HS-27A (cell line): ENCODE measurements at regions not wholly inside any gene's neighbourhood (a gene's known extent, or its start where the extent isn't known, plus 50 kb on each side); places are given as distances from the start of the nearest gene placed in this dataset.

Source experiments
- DNase-seq: peaks from one replicate; pipeline ENCODE4 v3.0.0-alpha.2; 2012; ENCODE audit warnings: low read depth, missing footprints

GRCh38 chr5:62980884-62981283 is 402.3 kb downstream of the LRRC70 start:
- no peak for DNase-seq

DNA sequence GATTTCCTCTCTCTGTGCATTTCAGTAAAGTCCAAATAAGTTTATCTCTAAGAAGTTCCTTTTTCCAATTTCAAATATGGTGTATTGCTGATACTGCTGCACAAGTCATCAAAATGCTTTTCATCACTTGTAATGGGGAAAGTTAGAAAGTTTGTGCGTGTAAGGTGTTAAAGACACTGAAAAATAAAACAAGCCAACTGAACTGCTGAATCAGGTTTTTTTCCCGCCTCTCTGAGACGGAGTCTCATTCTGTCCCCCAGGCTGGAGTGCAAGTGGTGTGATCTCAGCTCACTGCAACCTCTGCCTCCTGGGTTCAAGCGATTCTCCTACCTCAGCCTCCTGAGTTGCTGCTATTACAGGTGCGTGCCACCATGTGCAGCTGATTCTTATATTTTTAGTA is 400.9 kb downstream of the LRRC70 start:
- no peak for DNase-seq

- no peak for DNase-seq
These were observed 399.0 kb downstream of the LRRC70 start for GRCh38 chr5:62977661-62978060.

DNA sequence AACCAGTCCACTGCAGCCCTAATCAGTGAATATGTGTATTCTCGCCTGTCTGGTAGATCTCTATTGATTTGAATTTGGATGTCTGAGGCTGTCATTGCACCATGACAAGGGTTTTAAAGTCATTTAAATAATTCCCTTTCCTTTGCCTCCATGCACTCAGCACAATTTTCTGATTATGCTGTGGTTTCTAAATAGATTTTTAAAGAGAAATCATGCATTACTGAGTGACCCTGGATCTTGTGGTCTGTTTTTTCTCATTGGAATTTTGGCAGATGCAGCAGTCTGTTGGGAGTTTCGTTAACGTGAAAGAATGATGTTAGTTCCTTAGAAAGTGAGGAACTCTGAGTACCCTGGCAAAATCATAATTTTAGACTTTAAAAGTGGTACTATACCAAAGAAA is 396.0 kb downstream of the LRRC70 start:
- no peak for DNase-seq

DNA sequence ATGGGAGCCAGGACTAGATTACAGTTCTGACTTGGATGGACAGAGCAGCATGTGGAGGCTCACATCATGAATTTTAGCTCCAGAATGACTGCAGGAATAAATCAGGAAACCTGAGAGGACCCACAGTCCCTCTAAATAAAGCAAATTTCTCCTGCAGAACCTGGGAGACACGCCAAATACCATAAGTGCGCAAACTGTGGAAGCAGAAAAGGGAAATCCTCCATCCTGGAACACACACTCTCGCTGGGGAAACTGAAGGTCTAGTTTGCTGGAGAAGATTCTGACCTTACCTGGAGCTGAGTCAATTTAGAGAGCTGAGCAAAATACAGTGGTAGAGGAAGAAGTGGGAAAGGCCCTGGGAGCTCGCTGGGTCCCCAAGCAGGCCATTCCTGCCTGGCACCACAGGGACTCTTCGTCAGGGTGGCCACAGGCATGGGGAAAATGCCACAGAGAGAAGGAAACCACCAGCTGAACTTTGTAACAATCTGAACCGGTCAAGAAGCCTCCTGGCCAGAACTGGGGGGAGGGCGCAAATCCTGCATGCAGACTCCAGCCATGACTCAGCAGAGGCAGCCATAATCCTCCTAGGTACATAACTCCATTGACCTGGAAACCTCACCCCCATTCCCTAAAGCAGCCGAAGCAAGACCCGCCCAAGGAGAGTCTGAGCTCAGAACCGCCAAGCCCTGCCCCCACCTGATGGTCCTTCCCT is 390.9 kb downstream of the LRRC70 start:
- DNase-seq, result no peak

DNA sequence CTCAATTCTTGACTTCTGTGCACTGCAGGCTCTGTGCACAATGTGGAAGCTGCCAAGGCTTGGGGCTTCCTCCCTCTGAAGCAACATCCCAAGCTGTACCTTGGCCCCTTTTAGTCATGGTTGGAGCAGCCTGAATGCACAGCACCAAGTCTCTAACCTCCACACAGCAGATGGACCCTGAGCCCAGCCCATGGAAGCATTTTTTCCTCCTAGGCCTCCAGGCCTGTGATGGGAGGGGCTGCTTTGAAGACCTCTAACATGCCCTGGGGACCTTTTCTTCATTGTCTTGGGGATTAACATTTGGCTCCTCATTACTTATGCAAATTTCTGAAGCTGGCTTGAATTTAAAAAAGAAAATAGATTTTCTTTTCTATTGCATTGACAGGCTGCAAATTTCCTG is 385.8 kb downstream of the LRRC70 start:
- no peak for DNase-seq

DNA sequence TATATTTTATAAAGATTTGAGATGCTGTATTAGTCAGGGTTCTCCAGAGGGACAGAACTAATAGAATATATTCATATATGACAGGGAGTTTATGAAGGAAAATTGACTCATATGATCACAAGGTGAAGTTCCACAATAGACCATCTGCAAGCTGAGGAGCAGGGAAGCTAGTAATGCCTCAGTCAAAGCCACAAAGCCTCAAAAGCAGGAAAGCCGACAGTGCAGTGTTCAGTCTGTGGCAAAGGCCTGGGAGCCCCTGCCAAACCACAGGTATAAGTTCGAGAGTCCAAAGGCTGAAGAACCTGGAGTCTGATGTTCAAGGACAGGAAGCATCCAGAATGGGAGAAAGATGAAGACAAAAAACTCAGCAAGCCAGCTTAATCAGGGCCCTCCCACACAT is 382.2 kb downstream of the LRRC70 start:
- no peak for DNase-seq

GRCh38 chr5:62956597-62956996 is 378.0 kb downstream of the LRRC70 start:
- DNase-seq, result no peak

DNA sequence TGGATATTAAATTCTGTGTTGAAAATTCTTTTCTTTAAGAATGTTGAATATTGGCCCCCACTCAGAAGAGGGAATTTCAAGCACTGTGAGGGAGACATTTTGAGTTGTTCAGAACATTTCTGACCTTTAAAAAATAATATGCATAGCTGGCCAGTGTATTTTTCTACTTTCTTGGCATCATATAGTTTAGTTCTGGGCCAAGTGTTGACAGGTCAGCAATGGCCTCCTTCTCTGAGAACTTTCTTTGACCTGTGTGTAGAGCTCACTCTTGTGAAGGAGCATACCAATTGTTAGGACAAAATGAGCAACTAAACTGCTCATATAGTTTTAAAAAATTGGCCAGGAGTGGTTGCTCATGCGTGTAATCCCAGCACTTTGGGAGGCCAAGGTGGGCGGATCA is 376.0 kb downstream of the LRRC70 start:
- DNase-seq, result no peak

DNA sequence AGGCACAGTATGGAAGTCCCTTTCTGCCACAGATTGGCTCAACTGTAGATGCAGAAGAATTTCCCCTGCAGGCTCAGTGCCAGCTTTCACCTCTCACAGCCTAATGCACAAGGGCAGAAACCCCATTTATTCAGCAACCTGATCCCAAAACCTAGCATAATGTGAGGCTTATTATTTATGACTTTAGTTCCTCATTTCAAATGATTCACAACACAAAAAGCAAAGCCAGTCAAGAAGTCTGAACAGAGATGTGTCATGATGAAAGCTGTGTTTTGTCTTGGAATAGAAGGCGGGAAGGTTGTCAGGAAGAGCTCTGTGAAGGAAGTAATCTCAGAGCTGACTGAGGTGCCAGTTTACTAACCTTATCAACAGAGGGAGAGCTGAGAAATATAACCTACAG is 369.7 kb downstream of the LRRC70 start:
- no peak for DNase-seq

- no peak for DNase-seq
These were observed 363.8 kb downstream of the LRRC70 start for GRCh38 chr5:62942384-62942783.

GRCh38 chr5:62938927-62939326 is 360.3 kb downstream of the LRRC70 start:
- DNase-seq, result no peak

- DNase-seq, result no peak
These were observed 359.3 kb downstream of the LRRC70 start for GRCh38 chr5:62937661-62938558.

DNA sequence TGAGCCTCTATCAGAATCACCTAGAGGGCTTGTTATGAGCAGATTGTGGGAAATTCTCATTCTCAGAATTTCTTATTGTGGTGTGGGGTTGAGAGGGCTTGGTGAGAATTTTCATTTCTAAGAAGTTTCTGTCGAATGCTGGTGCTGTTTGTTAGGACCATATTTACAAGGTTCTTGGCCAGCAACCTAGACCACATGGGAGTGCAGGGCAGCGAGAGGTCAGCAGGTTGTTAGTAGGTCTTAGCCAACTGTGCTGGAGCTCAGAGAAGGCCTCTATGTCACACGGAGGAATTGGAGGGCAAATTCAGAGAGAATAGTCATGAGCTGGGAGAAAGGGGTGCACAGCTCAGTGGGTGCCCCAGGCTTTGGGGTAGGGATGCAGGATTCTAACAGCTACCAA is 357.0 kb downstream of the LRRC70 start:
- DNase-seq, result no peak

DNA sequence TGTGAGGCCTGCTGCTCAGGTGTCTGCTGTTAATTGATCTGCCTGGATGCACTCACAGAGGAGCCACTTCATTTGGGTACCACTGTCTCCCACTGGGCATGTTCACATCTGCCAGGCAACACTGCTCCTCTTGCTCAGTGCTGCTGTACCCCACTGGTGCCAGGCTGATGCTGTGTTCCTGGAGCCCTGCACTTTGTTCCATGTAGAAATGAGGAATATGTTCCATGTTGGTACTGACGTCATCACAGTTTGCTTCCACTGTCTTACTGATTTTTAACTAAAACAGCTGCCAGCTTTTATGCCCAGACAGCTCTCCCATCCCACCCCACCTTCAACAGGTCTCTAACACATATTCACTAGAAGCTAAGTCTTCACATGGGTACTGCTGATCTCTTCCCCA is 355.7 kb downstream of the LRRC70 start:
- DNase-seq, result no peak

DNA sequence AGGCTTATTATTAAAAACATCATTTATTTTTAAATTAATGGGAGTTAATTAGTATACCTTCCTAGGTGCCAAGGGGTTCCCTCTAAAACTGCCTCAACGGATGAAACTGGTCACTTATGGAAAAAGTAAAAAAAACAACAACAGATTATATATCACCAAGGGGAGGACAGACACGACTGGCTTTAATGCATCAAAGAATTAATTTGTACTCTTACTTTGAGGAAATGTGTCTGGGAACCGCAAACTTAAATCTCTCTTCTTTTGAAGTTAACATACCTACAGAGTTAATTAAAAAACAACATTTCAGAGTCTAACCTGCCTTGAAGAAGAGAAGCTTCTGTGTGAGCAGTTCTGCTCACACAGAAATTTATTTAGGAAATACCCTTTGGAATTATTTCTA is 354.6 kb downstream of the LRRC70 start:
- DNase-seq, result no peak

DNA sequence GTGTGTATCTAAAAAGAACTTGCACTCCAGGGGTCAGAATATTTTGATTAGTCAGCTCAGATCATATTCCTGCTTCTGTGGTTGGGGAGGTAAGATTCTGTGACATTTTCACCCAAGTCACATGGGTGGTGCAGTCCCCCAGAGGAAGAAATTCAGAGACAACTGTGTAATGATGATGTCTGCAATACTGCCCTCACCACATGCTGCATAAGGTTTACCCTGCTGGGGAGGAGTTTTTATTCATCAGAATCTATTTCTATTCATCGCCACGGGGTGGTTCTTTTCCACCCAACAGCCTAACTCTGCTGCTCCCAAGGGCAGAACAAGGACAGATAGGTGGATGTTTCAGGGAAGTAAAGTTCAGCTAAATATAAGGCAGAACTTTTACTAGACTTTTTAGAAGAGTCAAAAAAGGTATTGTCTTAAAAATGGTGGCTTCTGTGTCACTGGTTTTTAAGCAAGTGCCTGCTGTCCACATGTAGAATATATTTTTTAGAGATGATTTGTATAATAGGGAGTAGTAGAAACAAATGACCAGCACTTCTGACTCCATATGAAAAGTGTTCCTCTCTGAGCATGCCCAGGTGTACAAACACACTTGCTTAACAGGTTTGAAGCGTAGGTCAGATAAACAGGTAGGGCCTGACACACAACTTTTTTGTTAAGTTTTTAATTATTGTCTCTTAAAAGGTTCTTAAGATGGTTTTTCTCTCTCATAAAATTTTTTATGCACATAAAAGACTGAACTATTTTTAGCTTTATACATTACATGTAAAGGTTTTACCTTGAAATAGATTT is 352.7 kb downstream of the LRRC70 start:
- DNase-seq, result no peak

DNA sequence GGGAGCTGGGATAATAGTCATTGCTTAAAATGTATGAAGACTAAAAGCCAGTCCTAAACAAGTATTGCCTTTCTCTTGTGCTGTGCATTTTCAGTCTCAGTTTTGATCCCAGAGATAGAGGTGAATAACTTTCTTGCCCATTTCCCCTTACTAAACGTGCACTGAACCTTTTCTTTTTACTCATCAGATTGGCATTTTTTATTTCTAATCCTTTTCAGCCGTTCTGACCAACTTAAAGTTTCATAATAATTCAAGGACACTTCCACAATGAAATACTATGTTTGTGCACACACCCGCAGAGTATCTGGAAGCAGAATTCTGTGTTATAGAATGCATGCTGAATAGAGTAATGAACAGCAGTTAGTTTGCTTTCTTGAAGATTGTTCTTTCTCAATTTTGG is 343.6 kb downstream of the LRRC70 start:
- DNase-seq, result no peak

GRCh38 chr5:62920856-62921255 is 342.2 kb downstream of the LRRC70 start:
- no peak for DNase-seq

DNA sequence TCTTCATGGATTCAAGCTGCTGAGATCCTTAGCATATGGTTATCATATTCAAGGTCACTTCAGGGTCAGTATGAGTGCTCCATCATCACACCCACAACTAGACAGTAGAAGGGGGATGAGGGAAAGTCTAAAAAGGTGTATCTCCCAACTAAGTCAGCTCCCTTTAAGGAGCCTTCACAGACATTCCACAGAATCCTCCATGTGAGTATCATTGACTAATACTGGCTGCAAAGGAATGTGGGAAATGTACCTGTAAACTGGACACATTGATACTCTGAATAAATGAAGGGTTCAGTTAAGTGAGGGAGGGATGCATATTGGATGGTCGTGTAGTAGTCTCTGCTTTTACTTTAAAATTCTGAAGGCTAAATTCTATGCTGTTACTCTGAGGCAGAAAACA is 330.7 kb downstream of the LRRC70 start:
- DNase-seq, result no peak

DNA sequence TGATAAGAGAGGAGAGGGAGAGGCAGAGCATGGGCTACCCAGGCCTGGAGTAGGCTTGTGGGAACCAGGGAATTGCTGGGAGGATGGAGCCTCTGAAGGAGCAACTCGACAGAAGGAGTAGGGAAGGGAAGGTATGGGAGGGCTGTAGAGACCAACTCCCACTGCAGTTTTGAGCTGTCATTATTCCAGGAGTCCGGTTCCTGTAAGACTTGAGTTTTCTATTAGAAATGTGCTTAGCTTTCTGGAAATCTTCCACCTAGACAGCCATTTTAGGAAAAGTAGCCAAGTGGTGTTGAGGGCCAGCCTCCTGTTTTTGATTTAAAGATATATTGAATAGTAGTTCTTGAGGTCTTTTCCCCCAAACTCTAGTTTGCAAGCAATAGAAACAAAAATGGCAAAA is 323.5 kb downstream of the LRRC70 start:
- no peak for DNase-seq

- DNase-seq, result no peak
These were observed 322.4 kb downstream of the LRRC70 start for GRCh38 chr5:62900976-62901375.
